HG03097 (cell line): ENCODE measurements at regions not wholly inside any gene's neighbourhood (a gene's known extent, or its start where the extent isn't known, plus 50 kb on each side); places are given as distances from the start of the nearest gene placed in this dataset.

Experiments used
- ATAC-seq: cut with Tn5 transposase; IDR thresholded peaks from one replicate; pipeline ENCODE4 v1.9.1; 2021; ENCODE audit not compliant: unreplicated experiment, low FRiP score

- no peak for ATAC-seq
Observed at GRCh38 chr17:15048933-15049794, 216.0 kb downstream of the PMP22 start.

- no peak for ATAC-seq
Observed at GRCh38 chr17:15048381-15048780, 216.7 kb downstream of the PMP22 start.

- no peak for ATAC-seq
Observed at GRCh38 chr17:15042311-15042710, 222.8 kb downstream of the PMP22 start.

GRCh38 chr17:15039366-15039765 is 225.8 kb downstream of the PMP22 start:
- no peak for ATAC-seq

GRCh38 chr17:15038656-15039055 is 226.5 kb downstream of the PMP22 start:
- ATAC-seq = no peak

- no peak for ATAC-seq
Observed at GRCh38 chr17:15036238-15036637, 228.9 kb downstream of the PMP22 start.

- no peak for ATAC-seq
Observed at GRCh38 chr17:15031975-15032374, 233.2 kb downstream of the PMP22 start.

GRCh38 chr17:15029469-15029868 is 235.7 kb downstream of the PMP22 start:
- no peak for ATAC-seq

GRCh38 chr17:15027853-15028252 is 237.3 kb downstream of the PMP22 start:
- ATAC-seq = no peak

- no peak for ATAC-seq
Observed at GRCh38 chr17:15026088-15026487, 239.0 kb downstream of the PMP22 start.

- ATAC-seq = no peak
Observed at GRCh38 chr17:15023589-15024336, 241.4 kb downstream of the PMP22 start.

- ATAC-seq = no peak
Observed at GRCh38 chr17:15019158-15019557, 246.0 kb downstream of the PMP22 start.

GRCh38 chr17:15012351-15012980 is 252.7 kb downstream of the PMP22 start:
- ATAC-seq = no peak

GRCh38 chr17:15009087-15009486 is 256.0 kb downstream of the PMP22 start:
- no peak for ATAC-seq

- no peak for ATAC-seq
Observed at GRCh38 chr17:15007147-15007553, 258.0 kb downstream of the PMP22 start.

GRCh38 chr17:15006421-15007128 is 258.6 kb downstream of the PMP22 start:
- no peak for ATAC-seq

- no peak for ATAC-seq
Observed at GRCh38 chr17:15000661-15001060, 264.5 kb downstream of the PMP22 start.

- ATAC-seq = no peak
Observed at GRCh38 chr17:14997290-14997689, 267.8 kb downstream of the PMP22 start.

- ATAC-seq = no peak
Observed at GRCh38 chr17:14986127-14986526, 279.0 kb downstream of the PMP22 start.

GRCh38 chr17:14972844-14973243 is 292.3 kb downstream of the PMP22 start:
- ATAC-seq = no peak

GRCh38 chr17:14971054-14971453 is 294.1 kb downstream of the PMP22 start:
- no peak for ATAC-seq
